ENCODE measurements at regions not wholly inside any gene's neighbourhood (a gene's known extent, or its start where the extent isn't known, plus 50 kb on each side); places are given as distances from the start of the nearest gene placed in this dataset.

- no peak for DNase-seq (ENCODE audit: low spot score)
Observed at GRCh38 chr2:16019617-16020351, 79.4 kb downstream of the MYCN start.

- DNase-seq (ENCODE audit: low spot score): no peak
Observed at GRCh38 chr2:16019060-16019480, 78.7 kb downstream of the MYCN start.

DNA sequence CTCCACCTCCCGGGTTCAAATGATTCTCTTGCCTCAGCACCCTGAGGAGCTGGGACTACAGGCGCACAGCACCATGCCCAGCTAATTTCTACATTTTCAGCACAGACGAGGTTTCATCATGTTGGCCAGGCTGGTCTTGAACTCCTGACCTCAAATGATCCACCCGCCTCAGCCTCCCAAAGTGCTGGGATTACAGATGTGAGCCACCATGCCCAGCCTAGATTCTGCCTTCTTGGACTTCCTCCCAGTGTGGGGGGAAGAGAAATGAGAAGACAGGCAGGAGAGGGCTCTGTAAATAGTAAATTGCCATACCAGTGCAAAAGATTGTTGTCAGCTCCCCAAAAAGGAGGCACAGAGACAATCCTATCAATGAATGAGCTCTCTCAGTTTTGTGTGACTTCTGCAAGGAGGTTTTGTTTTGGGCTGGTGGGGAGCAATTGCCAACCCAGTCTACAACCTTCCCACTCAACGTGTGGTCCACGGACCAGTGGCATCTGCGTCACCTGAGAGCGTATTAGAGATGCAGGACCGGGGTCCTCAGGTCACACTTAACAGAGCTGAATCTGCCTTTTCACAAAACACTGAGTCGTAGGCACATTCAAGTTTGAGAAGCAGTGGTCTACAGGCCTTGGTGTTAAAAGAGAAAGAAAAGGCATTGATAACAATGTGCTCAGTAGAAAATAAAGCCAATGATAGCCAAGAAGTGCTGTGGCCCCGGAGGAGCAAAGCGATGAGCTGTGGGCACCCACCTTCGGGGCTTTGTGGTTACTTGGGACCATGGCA lies 78.1 kb downstream of the MYCN start:
- no peak for DNase-seq (ENCODE audit: low spot score)

DNA sequence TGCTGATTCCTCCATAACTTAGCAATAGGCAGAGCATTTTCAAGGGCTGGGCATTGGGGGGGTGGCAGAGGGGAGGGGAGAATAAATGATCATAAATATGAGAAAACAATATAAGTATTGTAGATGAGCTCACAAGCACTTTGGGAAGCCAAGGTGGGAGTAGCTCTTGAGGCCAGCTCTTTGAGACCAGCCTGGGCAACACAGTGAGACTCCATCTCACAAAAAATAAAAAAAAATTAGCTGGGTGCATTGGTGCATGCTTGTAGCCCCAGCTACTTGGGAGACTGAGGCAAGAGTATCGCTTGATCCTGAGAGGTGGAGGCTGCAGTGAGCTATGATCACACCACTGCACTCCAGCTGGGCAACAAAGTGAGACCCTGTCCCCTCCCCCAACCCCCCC lies 75.9 kb downstream of the MYCN start:
- no peak for DNase-seq (ENCODE audit: low spot score)

GRCh38 chr2:16015903-16016265 lies 75.5 kb downstream of the MYCN start:
- DNase-seq (ENCODE audit: low spot score): no peak

- DNase-seq (ENCODE audit: low spot score): no peak
Observed at GRCh38 chr2:16015210-16015902, 75.0 kb downstream of the MYCN start.

DNA sequence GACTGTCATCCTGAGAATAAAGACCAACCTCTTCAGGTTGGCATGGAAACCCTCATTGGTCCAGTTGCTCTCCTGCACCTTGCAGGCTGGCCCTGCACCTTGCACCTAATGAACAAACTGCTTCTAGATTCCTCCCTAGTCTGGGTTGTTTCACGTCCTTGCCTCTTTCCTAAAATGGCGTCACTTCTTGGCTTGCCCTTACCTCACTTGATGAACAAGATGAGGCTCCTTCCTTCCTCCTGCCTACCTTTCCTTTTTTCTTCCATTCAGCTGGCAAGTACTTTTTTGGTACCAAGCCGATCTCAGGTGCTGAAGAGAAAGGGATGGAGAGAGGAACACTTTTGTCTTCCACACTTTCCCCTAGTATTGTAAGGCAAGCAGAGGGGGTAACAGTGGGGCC lies 74.5 kb downstream of the MYCN start:
- DNase-seq (ENCODE audit: low spot score): no peak

GRCh38 chr2:16014041-16014787 lies 73.9 kb downstream of the MYCN start:
- DNase-seq (ENCODE audit: low spot score): no peak

- no peak for DNase-seq (ENCODE audit: low spot score)
Observed at GRCh38 chr2:16013359-16013911, 73.1 kb downstream of the MYCN start.

DNA sequence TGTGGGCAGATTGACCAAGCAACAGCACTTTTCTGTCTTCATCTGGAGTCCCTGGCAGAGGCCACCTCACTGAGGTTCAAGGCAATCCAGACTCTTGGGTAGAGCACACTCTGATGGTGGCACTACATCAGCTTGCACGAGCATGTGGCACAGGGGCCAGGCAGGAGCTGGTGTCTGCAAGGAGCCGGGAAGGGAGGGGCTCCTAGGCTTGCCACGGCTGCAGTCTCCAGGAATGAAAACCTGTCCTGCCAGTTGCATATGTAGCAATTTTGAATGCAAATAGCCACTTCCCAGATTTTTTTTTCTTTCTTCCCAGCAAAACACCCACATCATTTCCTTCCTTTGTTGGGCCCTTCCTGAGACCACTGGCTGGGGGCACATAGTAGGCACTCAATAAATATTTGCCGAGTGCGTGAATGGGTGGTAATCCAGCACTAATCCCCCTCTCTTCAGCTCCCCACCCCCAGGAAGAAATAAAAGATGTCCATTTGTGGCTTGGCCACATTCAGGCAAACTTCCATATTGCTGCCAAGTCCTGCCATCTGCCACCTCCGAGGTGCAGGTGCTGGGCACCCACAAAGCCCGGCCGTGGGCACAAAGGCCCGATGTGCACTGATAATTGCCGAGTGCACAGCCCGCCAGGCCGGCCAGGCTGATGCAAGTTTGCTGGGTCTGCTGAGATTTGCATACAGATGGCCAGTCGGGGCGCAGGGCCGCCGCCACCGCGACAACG lies 72.4 kb downstream of the MYCN start:
- no peak for DNase-seq (ENCODE audit: low spot score)

DNA sequence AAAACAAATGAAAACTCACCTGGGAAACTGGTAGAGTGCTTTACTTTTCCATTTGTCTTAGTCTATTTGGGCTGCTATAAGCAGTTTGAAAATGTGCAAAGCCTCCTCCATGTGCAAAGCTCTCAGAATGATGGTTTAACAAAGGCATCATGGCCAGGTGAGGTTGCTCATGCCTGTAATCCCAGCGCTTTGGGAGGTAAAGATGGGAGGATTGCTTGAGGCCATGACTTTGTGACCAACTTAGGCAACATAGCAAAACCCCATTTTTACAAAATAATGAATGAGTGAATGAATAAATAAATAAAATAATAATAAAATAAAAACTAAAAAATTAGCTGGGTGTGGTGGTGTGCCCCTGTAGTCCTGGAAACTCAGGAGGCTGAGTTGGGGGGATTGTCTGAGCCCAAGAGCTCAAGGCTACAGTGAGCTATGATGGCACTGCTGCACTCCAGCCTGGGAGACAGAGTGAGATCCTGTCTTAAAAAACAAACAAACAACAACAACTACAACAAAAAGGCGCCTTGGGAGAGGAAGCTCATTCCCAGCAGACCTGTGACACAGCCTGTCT lies 71.8 kb downstream of the MYCN start:
- DNase-seq (ENCODE audit: low spot score): no peak

GRCh38 chr2:16011621-16011960 lies 71.2 kb downstream of the MYCN start:
- no peak for DNase-seq (ENCODE audit: low spot score)

DNA sequence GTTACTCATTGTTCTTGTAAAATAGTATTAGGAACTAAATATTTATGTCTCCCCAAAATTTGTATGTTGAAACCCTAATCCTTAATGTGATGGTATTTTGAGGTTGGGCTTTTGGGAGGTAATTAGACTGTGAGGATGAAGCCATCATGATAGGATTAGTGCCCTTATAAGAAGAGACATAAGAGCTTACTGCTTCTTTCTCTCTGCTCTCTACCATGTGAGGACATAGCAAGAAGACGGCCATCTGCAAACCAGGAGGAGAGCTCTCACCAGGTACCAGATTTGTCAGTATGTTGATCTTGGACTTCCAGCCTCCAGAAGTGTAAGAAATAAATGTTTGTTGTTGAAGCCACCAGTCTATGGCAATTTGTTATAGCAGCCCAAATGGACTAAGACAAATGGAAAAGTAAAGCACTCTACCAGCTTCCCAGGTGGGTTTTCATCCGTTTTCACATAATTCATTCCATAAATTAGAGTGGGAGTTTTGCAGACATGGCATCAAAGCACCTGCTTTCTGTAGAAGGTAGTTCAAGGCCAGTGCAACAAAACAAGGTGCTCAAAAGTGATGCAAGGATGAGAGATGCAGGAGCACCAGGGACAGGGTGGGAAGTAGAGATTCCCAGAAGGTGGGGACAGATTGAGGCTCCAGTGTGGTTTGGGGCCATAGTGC lies 70.7 kb downstream of the MYCN start:
- DNase-seq (ENCODE audit: low spot score): no peak

DNA sequence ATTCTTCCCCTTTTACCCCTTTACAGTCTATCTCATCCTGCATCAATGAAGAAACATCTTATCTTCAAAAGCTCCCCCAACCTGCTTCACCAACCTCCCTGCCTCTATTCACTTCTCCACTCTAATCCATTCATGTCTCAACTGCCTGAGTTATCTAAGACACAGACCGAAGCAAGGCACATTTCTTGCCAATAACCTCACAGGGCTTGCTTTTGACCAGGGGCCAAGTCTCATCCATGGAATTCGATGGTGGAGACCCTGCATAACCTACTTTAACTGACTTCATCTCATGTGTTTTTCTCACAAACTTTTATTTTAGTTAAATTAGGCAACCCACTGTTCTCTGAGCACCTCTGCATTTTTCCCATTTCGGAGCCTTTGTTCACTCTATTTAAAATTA lies 69.7 kb downstream of the MYCN start:
- DNase-seq (ENCODE audit: low spot score): no peak

DNA sequence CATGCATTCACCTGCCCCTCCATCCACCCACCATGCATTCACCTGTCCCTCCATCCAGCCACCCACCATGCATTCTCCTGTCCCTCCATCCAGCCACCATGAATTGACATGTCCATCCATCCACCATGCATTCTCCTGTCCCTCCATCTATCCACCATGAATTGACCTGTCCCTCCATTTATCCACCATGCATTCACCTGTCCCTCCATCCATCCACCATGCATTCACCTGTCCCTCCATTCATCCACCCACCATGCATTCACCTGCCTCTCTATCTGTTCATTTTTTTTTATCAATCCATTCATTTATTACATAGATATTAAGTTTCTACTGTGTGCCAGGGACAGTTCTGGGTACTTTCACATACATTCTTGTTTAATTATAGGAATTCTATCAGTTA lies 69.2 kb downstream of the MYCN start:
- no peak for DNase-seq (ENCODE audit: low spot score)

- no peak for DNase-seq (ENCODE audit: low spot score)
Observed at GRCh38 chr2:16008856-16009255, 68.5 kb downstream of the MYCN start.

- no peak for DNase-seq (ENCODE audit: low spot score)
Observed at GRCh38 chr2:16008331-16008850, 68.0 kb downstream of the MYCN start.

- no peak for DNase-seq (ENCODE audit: low spot score)
Observed at GRCh38 chr2:16007167-16007934, 67.0 kb downstream of the MYCN start.

DNA sequence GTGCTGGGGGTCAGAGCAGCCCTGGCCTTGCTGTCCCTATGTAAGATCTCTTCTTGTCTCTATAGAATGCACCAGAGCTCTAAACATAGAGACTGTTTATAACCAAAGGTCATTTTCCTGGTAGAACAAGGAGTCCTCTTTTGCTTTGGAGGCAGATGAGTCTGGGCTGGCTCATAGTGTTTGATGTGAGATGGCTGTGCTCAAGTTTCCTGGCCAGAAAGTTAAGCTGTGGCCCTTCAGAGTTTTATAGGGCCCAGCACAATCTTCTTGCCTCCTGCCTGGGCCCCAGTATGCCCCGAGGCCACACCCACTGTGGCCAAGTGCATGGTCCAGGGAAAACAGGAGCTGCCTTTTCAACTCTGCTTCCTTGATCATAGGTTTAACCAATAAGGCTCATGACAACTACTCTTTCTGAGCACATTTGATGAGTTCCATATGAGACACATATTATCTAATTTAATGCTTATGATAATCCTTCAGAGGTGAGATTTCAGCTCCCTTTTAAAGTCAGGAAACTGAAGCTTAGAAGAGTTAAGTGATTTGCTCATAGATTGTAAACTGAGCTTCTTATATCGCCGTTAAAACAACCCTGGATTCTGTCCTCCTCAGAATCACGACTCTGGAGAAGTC lies 66.3 kb downstream of the MYCN start:
- DNase-seq (ENCODE audit: low spot score): no peak
